Mesodermal cell (in vitro differentiated cells): ENCODE measurements at regions not wholly inside any gene's neighbourhood (a gene's known extent, or its start where the extent isn't known, plus 50 kb on each side); places are given as distances from the start of the nearest gene placed in this dataset.
"Not testable (repeated sequence)": the region's sequence is repeated elsewhere in the genome, so short reads cannot be mapped to it uniquely, and the experiment has no call there.

ENCODE experiments used
- H3K27ac ChIP-seq: 2 replicates; pipeline ENCODE4 v1.7.0; 2013; ENCODE audit warnings: mild to moderate bottlenecking, low read depth, low read length, moderate library complexity; ENCODE audit not compliant: severe bottlenecking
- H3K36me3 ChIP-seq: 2 replicates; pipeline ENCODE4 v1.7.1; 2013; ENCODE audit warnings: mild to moderate bottlenecking, low read length, moderate library complexity; ENCODE audit not compliant: control insufficient read depth, insufficient read depth
- H3K4me1 ChIP-seq: one replicate; pipeline ENCODE4 v1.7.1; 2013; ENCODE audit warnings: mild to moderate bottlenecking, low read length; ENCODE audit not compliant: insufficient read depth, control insufficient read depth, poor library complexity, severe bottlenecking
- H3K4me3 ChIP-seq: 2 replicates; pipeline ENCODE4 v1.7.0; 2013; ENCODE audit warnings: low read length, control low read depth, mild to moderate bottlenecking; ENCODE audit not compliant: insufficient read depth, poor library complexity, severe bottlenecking; ENCODE audit errors: extremely low read depth
- H3K9me3 ChIP-seq: 2 replicates; pipeline ENCODE4 v1.7.1; 2013; ENCODE audit warnings: mild to moderate bottlenecking, low read length, moderate library complexity; ENCODE audit not compliant: control insufficient read depth
- WGBS, 2 experiments: methylation state at CpG; one replicate each; pipeline ENCODE4 v1.1.5; 2013; ENCODE audit warnings: missing lambda C conversion rate in 2 of 2; ENCODE audit not compliant: insufficient coverage in 2 of 2; 5-methylcytosine and 5-hydroxymethylcytosine counted together

GRCh38 chr12:107178776-107179175, 85.4 kb upstream of the CRY1 start:
- Histone ChIP-seq H3K4me3 (no peak overlapping the region), H3K27ac (no peak overlapping the region), H3K4me1 (no peaks in the 10 kb centered on the region), H3K9me3 (no peaks in the 10 kb centered on the region), H3K36me3 (no peaks in the 10 kb centered on the region)
- 95 to 96% methylated on average over 4 of the region's 5 CpGs for WGBS, 2 experiments

GRCh38 chr12:107179871-107180270, 86.5 kb upstream of the CRY1 start:
- no peaks in the 10 kb centered on the region for H3K9me3 ChIP-seq
- no peaks in the 10 kb centered on the region for H3K36me3 ChIP-seq
- H3K4me3 ChIP-seq, result no peak overlapping the region
- H3K27ac ChIP-seq, result no peak overlapping the region
- WGBS, 2 experiments, result 80% methylated on average over 1 of the region's 1 CpG; no CpG with 5 or more reads in 1 of the 2 experiments
- H3K4me1 ChIP-seq, result no peaks in the 10 kb centered on the region

- Histone ChIP-seq H3K4me1 (no peaks in the 10 kb centered on the region), H3K9me3 (no peaks in the 10 kb centered on the region), H3K27ac (no peak overlapping the region), H3K4me3 (no peak overlapping the region), H3K36me3 (no peaks in the 10 kb centered on the region)
- WGBS, 2 experiments, result 67 to 91% methylated on average over 1 of the region's 1 CpG
Measured at GRCh38 chr12:107180272-107180671, 86.9 kb upstream of the CRY1 start.

GRCh38 chr12:107184359-107184930, 91.1 kb upstream of the CRY1 start:
- Histone ChIP-seq H3K4me3 (no peak overlapping the region), H3K9me3 (no peaks in the 10 kb centered on the region), H3K27ac (no peak overlapping the region), H3K36me3 (no peaks in the 10 kb centered on the region), H3K4me1 (no peaks in the 10 kb centered on the region)
- WGBS, 2 experiments, result 89% methylated on average over 4 of the region's 5 CpGs; no CpG with 5 or more reads in 1 of the 2 experiments

GRCh38 chr12:107196681-107197080, 103.3 kb upstream of the CRY1 start:
- H3K36me3 ChIP-seq, result no peaks in the 10 kb centered on the region
- no peak overlapping the region for H3K27ac ChIP-seq
- WGBS, 2 experiments, result 63 to 85% methylated on average over 1 to 2 of the region's 2 CpGs
- no peaks in the 10 kb centered on the region for H3K9me3 ChIP-seq
- H3K4me1 ChIP-seq, result no peaks in the 10 kb centered on the region
- H3K4me3 ChIP-seq, result no peak overlapping the region

- Histone ChIP-seq H3K27ac (no peak overlapping the region), H3K4me3 (no peak overlapping the region), H3K36me3 (no peaks in the 10 kb centered on the region), H3K4me1 (no peaks in the 10 kb centered on the region), H3K9me3 (no peaks in the 10 kb centered on the region)
- no CpG with 5 or more reads among the region's 1 CpG for WGBS, 2 experiments
Measured at GRCh38 chr12:107200394-107200793, 107.0 kb upstream of the CRY1 start.

- no peaks in the 10 kb centered on the region for H3K4me1 ChIP-seq
- WGBS, 2 experiments, result 90 to 100% methylated on average over 2 of the region's 4 CpGs
- H3K36me3 ChIP-seq, result no peaks in the 10 kb centered on the region
- H3K27ac ChIP-seq, result no peak overlapping the region
- H3K4me3 ChIP-seq, result no peak overlapping the region
- H3K9me3 ChIP-seq, result peaks cover 4% of the 10 kb centered on the region
Measured at GRCh38 chr12:107207931-107208525, 114.7 kb upstream of the CRY1 start.

- not testable (repeated sequence) for H3K27ac ChIP-seq, H3K36me3 ChIP-seq, H3K9me3 ChIP-seq, H3K4me3 ChIP-seq, H3K4me1 ChIP-seq
- WGBS, 2 experiments, result 93 to 95% methylated on average over 4 to 5 of the region's 7 CpGs
Measured at GRCh38 chr12:107209700-107210099, 116.4 kb upstream of the CRY1 start.

GRCh38 chr12:107214373-107214773, 121.0 kb upstream of the CRY1 start:
- H3K27ac ChIP-seq, H3K4me1 ChIP-seq, H3K4me3 ChIP-seq, H3K36me3 ChIP-seq, H3K9me3 ChIP-seq: not testable (repeated sequence)
- 91 to 97% methylated on average over 3 of the region's 3 CpGs for WGBS, 2 experiments

- WGBS, 2 experiments, result 88 to 91% methylated on average over 5 of the region's 7 CpGs
- H3K9me3 ChIP-seq, H3K4me3 ChIP-seq, H3K27ac ChIP-seq, H3K36me3 ChIP-seq, H3K4me1 ChIP-seq: not testable (repeated sequence)
Measured at GRCh38 chr12:107216411-107216810, 123.1 kb upstream of the CRY1 start.

GRCh38 chr12:107219301-107219700, 126.0 kb upstream of the CRY1 start:
- no peaks in the 10 kb centered on the region for H3K36me3 ChIP-seq
- 100% methylated on average over 1 of the region's 3 CpGs; no CpG with 5 or more reads in 1 of the 2 experiments for WGBS, 2 experiments
- no peak overlapping the region for H3K4me3 ChIP-seq
- no peak overlapping the region for H3K27ac ChIP-seq
- H3K4me1 ChIP-seq, result no peaks in the 10 kb centered on the region
- H3K9me3 ChIP-seq, result peaks cover 4% of the 10 kb centered on the region
